HEK293T (cell line): ENCODE measurements at regions not wholly inside any gene's neighbourhood (a gene's known extent, or its start where the extent isn't known, plus 50 kb on each side); places are given as distances from the start of the nearest gene placed in this dataset.

Source experiments
- CTCF ChIA-PET: fragments of 350-600 bp; formaldehyde crosslinking; extraction: SDS; loops from one replicate; lab custom pipeline; 2021; ENCODE audit warnings: antibody characterized with exemption, inconsistent platforms; lab: Yijun Ruan, JAX
- POLR2A ChIA-PET: fragments of 350-600 bp; formaldehyde crosslinking; extraction: SDS; loops from one replicate; lab custom pipeline; 2020; ENCODE audit warnings: antibody characterized with exemption, inconsistent platforms; lab: Yijun Ruan, JAX
- DNase-seq: peaks from one replicate; pipeline ENCODE4 v3.0.0; 2012; ENCODE audit warnings: mixed read lengths; ENCODE audit errors: extremely low spot score
- ARNT ChIP-seq: fragments of 450-650 bp; IDR thresholded peaks from 2 replicates; pipeline ENCODE4 v1.6.1; 2017; ENCODE audit warnings: mild to moderate bottlenecking
- BHLHE40 ChIP-seq: fragments of 450-650 bp; IDR thresholded peaks from 2 replicates; pipeline ENCODE4 v1.6.1; 2016; ENCODE audit warnings: mild to moderate bottlenecking, moderate library complexity, borderline replicate concordance
- CTBP1 ChIP-seq: fragments of 450-650 bp; IDR thresholded peaks from 2 replicates; pipeline ENCODE4 v1.6.1; 2016; ENCODE audit warnings: borderline replicate concordance
- ELF4 ChIP-seq: fragments of 450-650 bp; IDR thresholded peaks from 2 replicates; pipeline ENCODE4 v1.6.1; 2017; ENCODE audit warnings: antibody characterized with exemption
- FOXA1 ChIP-seq: fragments of 450-650 bp; IDR thresholded peaks from 2 replicates; pipeline ENCODE4 v1.6.1; 2016; ENCODE audit warnings: mild to moderate bottlenecking
- FOXK2 ChIP-seq: fragments of 450-650 bp; IDR thresholded peaks from 2 replicates; pipeline ENCODE4 v1.6.1; 2016; ENCODE audit warnings: mild to moderate bottlenecking
- FOXM1 ChIP-seq: fragments of 450-650 bp; IDR thresholded peaks from 2 replicates; pipeline ENCODE4 v1.6.1; 2017; ENCODE audit warnings: mild to moderate bottlenecking, borderline replicate concordance
- HDGF ChIP-seq: fragments of 450-650 bp; IDR thresholded peaks from 2 replicates; pipeline ENCODE4 v1.6.1; 2017; ENCODE audit warnings: antibody characterized with exemption, borderline replicate concordance
- L3MBTL2 ChIP-seq: fragments of 450-650 bp; conservative IDR thresholded peaks from 2 replicates; pipeline ENCODE4 v1.6.1; 2016; ENCODE audit warnings: mild to moderate bottlenecking
- LEF1 ChIP-seq: fragments of 450-650 bp; IDR thresholded peaks from 2 replicates; pipeline ENCODE4 v1.6.1; 2017; ENCODE audit warnings: mild to moderate bottlenecking, borderline replicate concordance
- NFRKB ChIP-seq: fragments of 450-650 bp; IDR thresholded peaks from 2 replicates; pipeline ENCODE4 v1.6.1; 2016; ENCODE audit warnings: mild to moderate bottlenecking, moderate library complexity
- SP1 ChIP-seq: fragments of 450-650 bp; IDR thresholded peaks from 2 replicates; pipeline ENCODE4 v1.6.1; 2017
- SUZ12 ChIP-seq: fragments of 450-650 bp; IDR thresholded peaks from 2 replicates; pipeline ENCODE4 v1.6.1; 2016; ENCODE audit warnings: mild to moderate bottlenecking
- TARDBP ChIP-seq: fragments of 450-650 bp; IDR thresholded peaks from 2 replicates; pipeline ENCODE4 v1.6.1; 2016
- ZNF384 ChIP-seq: fragments of 450-650 bp; IDR thresholded peaks from 2 replicates; pipeline ENCODE4 v1.6.1; 2016
- TF ChIP-seq, protein P1 (sequence below): fragments of 450-650 bp; IDR thresholded peaks from 2 replicates; pipeline ENCODE4 v1.6.1; 2016

DNA sequence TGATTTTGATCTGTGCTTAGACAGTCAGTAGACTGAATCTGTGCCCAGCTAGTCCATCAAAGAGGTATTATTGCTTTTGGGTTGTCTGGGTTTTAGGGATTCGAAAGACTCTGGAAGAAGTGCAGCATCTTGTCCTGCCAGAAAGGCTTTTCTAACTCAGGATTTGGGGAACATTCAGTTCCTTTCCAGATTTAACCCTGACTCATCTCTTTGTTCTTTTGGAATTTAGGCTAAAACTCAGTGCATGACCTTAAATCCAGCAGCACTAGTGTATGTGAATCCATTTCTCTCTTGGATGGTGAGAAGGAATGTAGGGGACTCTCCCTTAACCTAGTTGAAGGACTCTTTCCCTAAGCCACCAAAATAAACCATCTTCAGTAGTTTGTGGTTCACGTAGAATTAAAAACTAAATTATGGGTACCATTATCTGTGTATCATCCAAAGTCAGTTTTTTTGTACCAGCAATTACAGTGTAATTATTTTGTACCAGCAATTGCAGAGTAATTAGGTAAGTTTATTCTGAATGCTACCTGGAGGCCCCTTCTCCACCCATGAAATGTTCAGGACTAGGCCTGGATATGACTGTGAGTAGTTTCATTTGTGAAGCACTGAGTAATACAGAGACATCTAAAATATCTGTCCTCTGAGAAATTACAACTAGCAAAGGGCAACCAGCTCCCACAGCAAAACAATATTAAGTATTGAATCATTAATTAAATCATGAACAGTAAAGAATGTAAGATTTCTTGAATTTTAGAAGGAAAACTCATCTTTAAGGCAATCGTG is 384.0 kb downstream of the TMA16 start:
- ChIA-PET POLR2A (no interaction called here), CTCF (no interaction called here)
- TF ChIP-seq BHLHE40 (no peak), SP1 (no peak), FOXA1 (no peak), TARDBP (no peak), ZNF384 (no peak), NFRKB (no peak), FOXM1 (no peak)
- TF ChIP-seq, protein P1, sequence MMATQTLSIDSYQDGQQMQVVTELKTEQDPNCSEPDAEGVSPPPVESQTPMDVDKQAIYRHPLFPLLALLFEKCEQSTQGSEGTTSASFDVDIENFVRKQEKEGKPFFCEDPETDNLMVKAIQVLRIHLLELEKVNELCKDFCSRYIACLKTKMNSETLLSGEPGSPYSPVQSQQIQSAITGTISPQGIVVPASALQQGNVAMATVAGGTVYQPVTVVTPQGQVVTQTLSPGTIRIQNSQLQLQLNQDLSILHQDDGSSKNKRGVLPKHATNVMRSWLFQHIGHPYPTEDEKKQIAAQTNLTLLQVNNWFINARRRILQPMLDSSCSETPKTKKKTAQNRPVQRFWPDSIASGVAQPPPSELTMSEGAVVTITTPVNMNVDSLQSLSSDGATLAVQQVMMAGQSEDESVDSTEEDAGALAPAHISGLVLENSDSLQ: no peak
- DNase-seq: no peak

GRCh38 chr4:163892417-163892816 is 397.9 kb downstream of the TMA16 start:
- no peak for DNase-seq
- CTCF ChIA-PET: interaction anchor here (0.7 kb wide), 1 partner anchor 109 kb away, joined by 3 read pairs; no protein-coding TSS in a partner anchor
- POLR2A ChIA-PET: no interaction called here
- TF ChIP-seq L3MBTL2 (no peak), ELF4 (no peak), BHLHE40 (no peak), NFRKB (no peak), LEF1 (no peak), FOXK2 (no peak)

GRCh38 chr4:163895378-163896005 is 401.0 kb downstream of the TMA16 start:
- DNase-seq: no peak
- POLR2A ChIA-PET: no interaction called here
- CTCF ChIA-PET: no interaction called here
- TF ChIP-seq TARDBP (no peak), HDGF (no peak)

DNA sequence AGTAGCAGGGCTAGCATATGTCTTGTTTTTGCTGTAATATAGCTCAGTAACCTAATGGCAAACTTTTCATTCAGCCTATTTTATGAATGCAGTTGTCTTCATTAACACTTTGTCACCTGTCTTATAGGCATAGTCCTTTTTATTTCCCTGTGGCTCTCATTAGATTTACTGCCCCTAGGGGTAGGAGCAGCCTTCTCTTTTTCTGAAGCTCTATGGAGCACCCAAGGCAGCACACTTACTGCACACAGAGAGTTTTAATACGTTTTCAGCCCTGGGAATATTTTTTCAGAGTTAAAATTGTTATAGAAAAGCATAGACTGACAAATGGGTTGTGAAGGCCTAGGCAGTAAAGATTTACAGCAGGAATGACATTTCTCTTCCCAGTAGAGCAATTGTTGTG is 406.8 kb downstream of the TMA16 start:
- POLR2A ChIA-PET: no interaction called here
- CTCF ChIA-PET: no interaction called here
- TF ChIP-seq LEF1 (no peak), SUZ12 (no peak), ARNT (no peak), ELF4 (no peak), SP1 (no peak), CTBP1 (no peak), ZNF384 (no peak), L3MBTL2 (no peak), TARDBP (no peak), FOXA1 (no peak), HDGF (no peak), NFRKB (no peak), BHLHE40 (no peak), FOXK2 (no peak), FOXM1 (no peak)
- TF ChIP-seq, protein P1: no peak
- DNase-seq: no peak

DNA sequence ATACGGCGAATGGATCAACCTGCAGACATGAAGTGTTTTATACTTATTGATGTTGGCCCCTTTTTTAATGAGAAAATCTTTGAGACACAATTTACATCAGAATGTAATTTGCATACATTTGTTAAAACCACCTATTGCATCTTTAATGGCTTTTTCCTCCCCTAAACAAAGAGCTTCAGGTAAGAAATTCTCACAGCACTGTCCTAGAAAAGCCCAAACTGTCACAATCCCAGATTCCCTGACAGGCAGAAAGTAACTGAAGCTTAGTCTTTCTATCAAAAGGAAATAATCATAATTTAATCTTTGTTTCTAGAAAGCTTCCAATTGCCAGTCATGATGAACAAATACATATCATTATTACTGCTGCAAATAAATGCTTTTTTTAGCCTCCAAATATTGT is 407.9 kb downstream of the TMA16 start:
- ChIA-PET CTCF (no interaction called here), POLR2A (no interaction called here)
- DNase-seq: no peak
- no peak for TF ChIP-seq CTBP1
- TF ChIP-seq LEF1: no peak
- no peak for TF ChIP-seq NFRKB
- no peak for TF ChIP-seq SP1
- no peak for TF ChIP-seq FOXM1
- TF ChIP-seq ZNF384: no peak
- TF ChIP-seq FOXA1: no peak
- no peak for TF ChIP-seq HDGF
- TF ChIP-seq, protein P1: no peak
- no peak for TF ChIP-seq ARNT

GRCh38 chr4:163911891-163912290 is 417.4 kb downstream of the TMA16 start:
- TF ChIP-seq BHLHE40 (no peak), SP1 (no peak), ARNT (no peak), HDGF (no peak), ELF4 (no peak), ZNF384 (no peak), LEF1 (no peak), L3MBTL2 (no peak), FOXA1 (no peak), TARDBP (no peak)
- TF ChIP-seq, protein P1: no peak
- no peak for DNase-seq
- ChIA-PET CTCF (no interaction called here), POLR2A (no interaction called here)
